ENCODE measurements at regions not wholly inside any gene's neighbourhood (a gene's known extent, or its start where the extent isn't known, plus 50 kb on each side); places are given as distances from the start of the nearest gene placed in this dataset.

- no peaks in the 10 kb centered on the region for H3K4me1 ChIP-seq (ENCODE audit: control insufficient read depth, insufficient read depth, low read length)
- in situ Hi-C loops (cut with HindIII; ENCODE audit: low pct_unique_long_range_greater_than_20kb, low sequenced_read_pairs), result no loop called here
- no peak overlapping the region for H3K27ac ChIP-seq (ENCODE audit: low read length)
- DNase-seq (ENCODE audit: low read depth, low spot score) (no peak), ATAC-seq (no peak)
- POLR2A ChIA-PET, result no interaction called here
- no peaks in the 10 kb centered on the region for H3K9me3 ChIP-seq (ENCODE audit: control insufficient read depth, insufficient read depth, low read depth, low read length)
- no peaks in the 10 kb centered on the region for H3K27me3 ChIP-seq (ENCODE audit: control insufficient read depth, insufficient read depth, low read length)
- no peaks in the 10 kb centered on the region for H3K36me3 ChIP-seq (ENCODE audit: control insufficient read depth, insufficient read depth, low read length)
- BruUV-seq (replicated peaks), result no TSS peak
- no peak for TF ChIP-seq REST (IDR thresholded peaks at IDR 0.05; ENCODE audit: insufficient read depth in 1 of 2, low read depth in 2 of 2, low read length in 1 of 2)
- TF ChIP-seq TCF7L2 (IDR thresholded peaks at IDR 0.05; ENCODE audit: low read depth, low read length), result no peak
- CTCF ChIA-PET, result no interaction called here
- H3K4me3 ChIP-seq (ENCODE audit: low read depth in 2 of 2, low read length in 2 of 2), result no peak overlapping the region
- intact Hi-C loops (cut with micrococcal nuclease; ENCODE audit: unreplicated experiment), result no loop called here
Measured at GRCh38 chr2:189328848-189329245, 112.4 kb upstream of the WDR75 start.

DNA sequence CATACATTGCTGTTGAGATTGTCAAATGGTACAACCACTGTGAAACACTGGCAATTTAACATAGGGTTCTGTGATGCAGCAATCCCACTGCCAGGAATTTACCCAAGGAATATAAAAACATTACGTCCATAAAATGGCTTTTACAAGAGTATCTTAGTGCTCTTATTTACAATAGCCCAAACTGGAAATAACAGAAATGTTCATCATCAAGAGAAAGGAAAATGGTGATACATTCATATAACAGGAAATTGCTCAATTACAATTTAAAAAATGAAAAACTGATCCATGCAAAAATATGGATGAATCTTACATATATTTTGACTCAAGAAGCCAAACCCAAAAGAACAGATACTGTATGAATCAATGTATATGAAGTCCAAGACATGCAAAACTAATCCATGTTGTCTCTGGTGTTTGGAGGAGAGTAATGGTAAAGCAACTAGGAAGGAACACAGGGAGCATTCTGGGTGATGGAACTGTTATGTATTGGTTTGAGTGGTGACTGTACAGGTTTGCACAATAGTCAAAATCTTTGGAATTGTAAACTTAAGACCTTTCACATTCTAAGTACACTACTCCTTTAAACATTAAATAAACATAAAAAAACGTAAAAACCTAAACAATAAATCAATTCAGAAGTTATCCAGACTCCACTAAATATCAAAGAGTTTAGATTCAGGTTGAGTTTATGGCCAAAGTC is 104.8 kb upstream of the WDR75 start:
- POLR2A ChIA-PET, result no interaction called here
- Histone ChIP-seq H3K27me3 (ENCODE audit: control insufficient read depth, insufficient read depth, low read length) (no peaks in the 10 kb centered on the region), H3K9me3 (ENCODE audit: control insufficient read depth, insufficient read depth, low read depth, low read length) (peaks cover under 1% of the 10 kb centered on the region; the same call in 1 of the 2 replicates), H3K36me3 (ENCODE audit: control insufficient read depth, insufficient read depth, low read length) (no peaks in the 10 kb centered on the region), H3K4me1 (ENCODE audit: control insufficient read depth, insufficient read depth, low read length) (no peaks in the 10 kb centered on the region), H3K27ac (ENCODE audit: low read length) (no peak overlapping the region), H3K4me3 (ENCODE audit: low read depth in 2 of 2, low read length in 2 of 2) (no peak overlapping the region)
- ATAC-seq (no peak), DNase-seq (ENCODE audit: low read depth, low spot score) (no peak)
- CTCF ChIA-PET, result no interaction called here
- no TSS peak for BruUV-seq (replicated peaks)
- intact Hi-C loops (cut with micrococcal nuclease; ENCODE audit: unreplicated experiment) (no loop called here), in situ Hi-C loops (cut with HindIII; ENCODE audit: low pct_unique_long_range_greater_than_20kb, low sequenced_read_pairs) (no loop called here)
- TF ChIP-seq POLR2AphosphoS5 (IDR thresholded peaks at IDR 0.05; ENCODE audit: low read depth, low read length), result no peak
- TF ChIP-seq TCF7L2 (IDR thresholded peaks at IDR 0.05; ENCODE audit: low read depth, low read length), result no peak
- TF ChIP-seq, protein P1, sequence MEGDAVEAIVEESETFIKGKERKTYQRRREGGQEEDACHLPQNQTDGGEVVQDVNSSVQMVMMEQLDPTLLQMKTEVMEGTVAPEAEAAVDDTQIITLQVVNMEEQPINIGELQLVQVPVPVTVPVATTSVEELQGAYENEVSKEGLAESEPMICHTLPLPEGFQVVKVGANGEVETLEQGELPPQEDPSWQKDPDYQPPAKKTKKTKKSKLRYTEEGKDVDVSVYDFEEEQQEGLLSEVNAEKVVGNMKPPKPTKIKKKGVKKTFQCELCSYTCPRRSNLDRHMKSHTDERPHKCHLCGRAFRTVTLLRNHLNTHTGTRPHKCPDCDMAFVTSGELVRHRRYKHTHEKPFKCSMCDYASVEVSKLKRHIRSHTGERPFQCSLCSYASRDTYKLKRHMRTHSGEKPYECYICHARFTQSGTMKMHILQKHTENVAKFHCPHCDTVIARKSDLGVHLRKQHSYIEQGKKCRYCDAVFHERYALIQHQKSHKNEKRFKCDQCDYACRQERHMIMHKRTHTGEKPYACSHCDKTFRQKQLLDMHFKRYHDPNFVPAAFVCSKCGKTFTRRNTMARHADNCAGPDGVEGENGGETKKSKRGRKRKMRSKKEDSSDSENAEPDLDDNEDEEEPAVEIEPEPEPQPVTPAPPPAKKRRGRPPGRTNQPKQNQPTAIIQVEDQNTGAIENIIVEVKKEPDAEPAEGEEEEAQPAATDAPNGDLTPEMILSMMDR (IDR thresholded peaks at IDR 0.05), result no peak
- TF ChIP-seq REST (IDR thresholded peaks at IDR 0.05; ENCODE audit: insufficient read depth in 1 of 2, low read depth in 2 of 2, low read length in 1 of 2), result no peak
- TF ChIP-seq SIN3A (IDR thresholded peaks at IDR 0.05; ENCODE audit: borderline replicate concordance, insufficient read depth, low read depth, low read length), result no peak

Measured in Panc1 (cell line).